ENCODE measurements at regions not wholly inside any gene's neighbourhood (a gene's known extent, or its start where the extent isn't known, plus 50 kb on each side); places are given as distances from the start of the nearest gene placed in this dataset.

DNA sequence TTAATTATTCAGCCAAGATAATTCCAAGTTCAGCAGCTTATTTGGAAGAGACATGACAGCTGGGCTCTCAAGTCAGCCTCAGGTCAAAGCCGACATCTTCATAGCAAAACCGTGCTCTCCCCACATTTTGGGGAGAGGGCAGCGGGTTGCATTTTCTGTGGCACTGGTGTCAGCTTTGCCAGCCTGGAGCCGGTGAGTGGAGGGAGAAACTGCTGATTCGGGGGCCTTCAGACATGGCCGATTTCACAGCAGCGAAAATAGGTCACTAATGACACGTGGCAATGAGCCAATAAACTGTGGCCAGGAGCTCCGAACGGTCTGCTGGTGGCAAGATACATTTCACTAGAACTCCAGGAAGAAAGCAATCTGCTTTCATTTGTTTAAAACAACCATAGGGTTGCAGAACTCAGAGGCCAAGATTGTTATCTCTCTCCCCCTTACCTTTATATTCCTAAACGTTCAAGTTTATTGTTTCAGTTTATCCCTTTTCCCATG is 173.2 kb downstream of the CAND1 start:
- Histone ChIP-seq H3K27me3 (ENCODE audit: low read length) (no peaks in the 10 kb centered on the region), H3F3A (ENCODE audit: insufficient read depth) (no peaks in the 10 kb centered on the region), H3K9me3 (ENCODE audit: insufficient read depth, low read length) (no peaks in the 10 kb centered on the region), H3K4me3 (ENCODE audit: insufficient read depth, low read length, poor library complexity, severe bottlenecking) (no peak overlapping the region), H3K27ac (ENCODE audit: low read depth, low read length) (no peak overlapping the region), H3K36me3 (ENCODE audit: low read length) (no peaks in the 10 kb centered on the region), H3K9ac (ENCODE audit: low read length) (no peak overlapping the region), H3K9me2 (replicated peaks; ENCODE audit: insufficient read depth, low read length) (no peaks in the 10 kb centered on the region), H2AFZ (ENCODE audit: low read depth, low read length, severe bottlenecking) (no peak overlapping the region), H4K20me1 (ENCODE audit: low read depth, low read length) (no peaks in the 10 kb centered on the region), H3K4me2 (ENCODE audit: low read depth, low read length, poor library complexity, severe bottlenecking) (no peak overlapping the region), H3K79me2 (ENCODE audit: insufficient read depth, low read length) (no peaks in the 10 kb centered on the region)
- TF ChIP-seq EZH2phosphoT487 (conservative IDR thresholded peaks at IDR 0.05; ENCODE audit: low read length) = no peak
- TF ChIP-seq, protein P1, sequence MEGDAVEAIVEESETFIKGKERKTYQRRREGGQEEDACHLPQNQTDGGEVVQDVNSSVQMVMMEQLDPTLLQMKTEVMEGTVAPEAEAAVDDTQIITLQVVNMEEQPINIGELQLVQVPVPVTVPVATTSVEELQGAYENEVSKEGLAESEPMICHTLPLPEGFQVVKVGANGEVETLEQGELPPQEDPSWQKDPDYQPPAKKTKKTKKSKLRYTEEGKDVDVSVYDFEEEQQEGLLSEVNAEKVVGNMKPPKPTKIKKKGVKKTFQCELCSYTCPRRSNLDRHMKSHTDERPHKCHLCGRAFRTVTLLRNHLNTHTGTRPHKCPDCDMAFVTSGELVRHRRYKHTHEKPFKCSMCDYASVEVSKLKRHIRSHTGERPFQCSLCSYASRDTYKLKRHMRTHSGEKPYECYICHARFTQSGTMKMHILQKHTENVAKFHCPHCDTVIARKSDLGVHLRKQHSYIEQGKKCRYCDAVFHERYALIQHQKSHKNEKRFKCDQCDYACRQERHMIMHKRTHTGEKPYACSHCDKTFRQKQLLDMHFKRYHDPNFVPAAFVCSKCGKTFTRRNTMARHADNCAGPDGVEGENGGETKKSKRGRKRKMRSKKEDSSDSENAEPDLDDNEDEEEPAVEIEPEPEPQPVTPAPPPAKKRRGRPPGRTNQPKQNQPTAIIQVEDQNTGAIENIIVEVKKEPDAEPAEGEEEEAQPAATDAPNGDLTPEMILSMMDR (IDR thresholded peaks at IDR 0.05; ENCODE audit: insufficient read depth, low read length, poor library complexity, severe bottlenecking) = no peak

GRCh38 chr12:67442896-67443295 is 173.7 kb downstream of the CAND1 start:
- no peak overlapping the region for H3K4me3 ChIP-seq (ENCODE audit: insufficient read depth, low read length, poor library complexity, severe bottlenecking)
- H3K9me3 ChIP-seq (ENCODE audit: insufficient read depth, low read length) = no peaks in the 10 kb centered on the region
- no peak overlapping the region for H3K27ac ChIP-seq (ENCODE audit: low read depth, low read length)
- H2AFZ ChIP-seq (ENCODE audit: low read depth, low read length, severe bottlenecking) = no peak overlapping the region
- no peaks in the 10 kb centered on the region for H3K36me3 ChIP-seq (ENCODE audit: low read length)
- H4K20me1 ChIP-seq (ENCODE audit: low read depth, low read length) = no peaks in the 10 kb centered on the region
- H3K9ac ChIP-seq (ENCODE audit: low read length) = no peak overlapping the region
- no peak overlapping the region for H3K4me2 ChIP-seq (ENCODE audit: low read depth, low read length, poor library complexity, severe bottlenecking)
- no peaks in the 10 kb centered on the region for H3K27me3 ChIP-seq (ENCODE audit: low read length)
- no peaks in the 10 kb centered on the region for H3F3A ChIP-seq (ENCODE audit: insufficient read depth)
- H3K79me2 ChIP-seq (ENCODE audit: insufficient read depth, low read length) = no peaks in the 10 kb centered on the region
- no peak for TF ChIP-seq EZH2phosphoT487 (conservative IDR thresholded peaks at IDR 0.05; ENCODE audit: low read length)
- TF ChIP-seq, protein P1 (IDR thresholded peaks at IDR 0.05; ENCODE audit: insufficient read depth, low read length, poor library complexity, severe bottlenecking) = no peak
- no peaks in the 10 kb centered on the region for H3K9me2 ChIP-seq (replicated peaks; ENCODE audit: insufficient read depth, low read length)

DNA sequence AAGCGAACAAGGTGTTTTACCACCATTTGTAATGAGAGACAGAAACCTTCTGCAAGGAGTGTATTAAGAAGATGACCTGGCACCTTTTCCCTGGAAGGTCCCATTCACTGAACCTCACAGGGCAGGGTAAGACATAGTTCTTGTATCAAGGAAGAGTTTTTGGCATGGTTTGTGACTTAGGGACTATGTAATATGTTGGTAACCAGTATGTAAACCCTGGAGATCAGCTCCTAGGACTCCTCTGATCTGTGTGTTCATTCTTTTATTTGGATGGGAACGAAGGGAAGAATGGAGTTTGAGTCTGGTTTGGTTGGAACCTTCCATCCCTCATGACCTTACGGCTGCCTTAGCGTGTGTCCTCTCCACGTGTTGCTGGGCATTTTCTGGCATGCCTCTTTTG is 175.4 kb downstream of the CAND1 start:
- no peak overlapping the region for H3K27ac ChIP-seq (ENCODE audit: low read depth, low read length)
- H3K9me2 ChIP-seq (replicated peaks; ENCODE audit: insufficient read depth, low read length) = no peaks in the 10 kb centered on the region
- H3K27me3 ChIP-seq (ENCODE audit: low read length) = no peaks in the 10 kb centered on the region
- H3K4me3 ChIP-seq (ENCODE audit: insufficient read depth, low read length, poor library complexity, severe bottlenecking) = no peak overlapping the region
- H3F3A ChIP-seq (ENCODE audit: insufficient read depth) = no peaks in the 10 kb centered on the region
- H4K20me1 ChIP-seq (ENCODE audit: low read depth, low read length) = no peaks in the 10 kb centered on the region
- no peaks in the 10 kb centered on the region for H3K36me3 ChIP-seq (ENCODE audit: low read length)
- no peak for TF ChIP-seq EZH2phosphoT487 (conservative IDR thresholded peaks at IDR 0.05; ENCODE audit: low read length)
- TF ChIP-seq, protein P1 (IDR thresholded peaks at IDR 0.05; ENCODE audit: insufficient read depth, low read length, poor library complexity, severe bottlenecking) = no peak
- no peak overlapping the region for H2AFZ ChIP-seq (ENCODE audit: low read depth, low read length, severe bottlenecking)
- H3K9me3 ChIP-seq (ENCODE audit: insufficient read depth, low read length) = no peaks in the 10 kb centered on the region
- H3K4me2 ChIP-seq (ENCODE audit: low read depth, low read length, poor library complexity, severe bottlenecking) = no peak overlapping the region
- no peak overlapping the region for H3K9ac ChIP-seq (ENCODE audit: low read length)
- H3K79me2 ChIP-seq (ENCODE audit: insufficient read depth, low read length) = no peaks in the 10 kb centered on the region
